GM19099 (cell line): ENCODE measurements at regions not wholly inside any gene's neighbourhood (a gene's known extent, or its start where the extent isn't known, plus 50 kb on each side); places are given as distances from the start of the nearest gene placed in this dataset.

Experiments
- POLR2A ChIP-seq: IDR thresholded peaks from 3 replicates; pipeline ENCODE4 v1.6.1; 2011; ENCODE audit warnings: low read depth; ENCODE audit not compliant: insufficient read length; ENCODE audit errors: extremely low read depth

GRCh38 chr2:71277536-71278103 is 50.7 kb upstream of the PAIP2B start:
- TF ChIP-seq POLR2A = no peak

GRCh38 chr2:71277147-71277475 is 50.2 kb upstream of the PAIP2B start:
- TF ChIP-seq POLR2A = no peak

GRCh38 chr2:71276311-71277146 is 49.6 kb upstream of the PAIP2B start:
- peak; percentile 67 for TF ChIP-seq POLR2A
